ENCODE measurements at regions not wholly inside any gene's neighbourhood (a gene's known extent, or its start where the extent isn't known, plus 50 kb on each side); places are given as distances from the start of the nearest gene placed in this dataset.

DNA sequence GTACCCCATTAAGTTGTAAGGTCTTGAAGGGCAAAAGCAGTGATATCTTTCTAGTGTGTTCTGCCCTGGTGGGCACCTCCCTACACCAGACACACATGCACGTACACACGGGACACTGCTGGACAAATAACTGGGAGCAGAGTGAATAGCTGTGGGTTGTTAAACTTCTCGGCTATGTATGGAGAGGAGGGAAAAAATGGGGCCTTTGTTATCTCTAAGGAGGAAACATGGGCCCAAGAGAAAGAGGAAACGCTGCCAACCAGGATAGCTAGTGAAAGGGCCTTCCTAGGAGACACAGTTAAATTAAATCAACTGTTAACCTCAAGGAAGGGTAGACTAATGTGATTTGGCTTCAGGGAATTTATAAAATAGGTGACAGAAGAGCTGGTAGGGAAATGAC, 169.7 kb downstream of the MYLK4 start:
- Histone ChIP-seq H2AFZ (ENCODE audit: low read depth, low read length, poor library complexity, severe bottlenecking) (no peak overlapping the region), H4K20me1 (ENCODE audit: insufficient read depth) (no peaks in the 10 kb centered on the region), H3K9ac (ENCODE audit: low read length) (no peak overlapping the region), H3K27ac (ENCODE audit: low read depth, low read length) (no peak overlapping the region), H3K9me3 (ENCODE audit: control insufficient read depth in 1 of 2, insufficient read depth in 1 of 2, low read depth in 1 of 2, low read length in 2 of 2) (no peaks in the 10 kb centered on the region), H3K4me2 (ENCODE audit: low read length) (no peak overlapping the region), H3K4me1 (ENCODE audit: control insufficient read depth in 1 of 2, insufficient read depth in 2 of 2, low read length in 2 of 2) (peaks cover 0 to 15% of the 10 kb centered on the region in 2 experiments; a peak in 2 of 4 replicates), H3K9me2 (ENCODE audit: insufficient read depth) (no peaks in the 10 kb centered on the region), H3K36me3 (ENCODE audit: control insufficient read depth in 1 of 2, insufficient read depth in 2 of 2, low read length in 2 of 2) (no peaks in the 10 kb centered on the region), H3K4me3 (replicated peaks in 1 of 2; ENCODE audit: low read depth in 1 of 2, low read length in 2 of 2) (no peak overlapping the region), H3K79me2 (ENCODE audit: insufficient read depth, low read length) (no peaks in the 10 kb centered on the region), H3K27me3 (ENCODE audit: insufficient read depth, low read length) (no peaks in the 10 kb centered on the region)
- TF ChIP-seq POLR2AphosphoS5 (IDR thresholded peaks at IDR 0.05; ENCODE audit: low read depth, low read length) (no peak), TCF7L2 (IDR thresholded peaks at IDR 0.05; ENCODE audit: borderline replicate concordance, extremely low read depth, insufficient read depth, insufficient read length) (no peak), YY1 (IDR thresholded peaks at IDR 0.05; ENCODE audit: extremely low read depth, insufficient replicate concordance, low read depth, low read length) (no peak)
- TF ChIP-seq, protein P1, sequence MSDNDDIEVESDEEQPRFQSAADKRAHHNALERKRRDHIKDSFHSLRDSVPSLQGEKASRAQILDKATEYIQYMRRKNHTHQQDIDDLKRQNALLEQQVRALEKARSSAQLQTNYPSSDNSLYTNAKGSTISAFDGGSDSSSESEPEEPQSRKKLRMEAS (IDR thresholded peaks at IDR 0.05), result no peak
- TF ChIP-seq, protein P2, sequence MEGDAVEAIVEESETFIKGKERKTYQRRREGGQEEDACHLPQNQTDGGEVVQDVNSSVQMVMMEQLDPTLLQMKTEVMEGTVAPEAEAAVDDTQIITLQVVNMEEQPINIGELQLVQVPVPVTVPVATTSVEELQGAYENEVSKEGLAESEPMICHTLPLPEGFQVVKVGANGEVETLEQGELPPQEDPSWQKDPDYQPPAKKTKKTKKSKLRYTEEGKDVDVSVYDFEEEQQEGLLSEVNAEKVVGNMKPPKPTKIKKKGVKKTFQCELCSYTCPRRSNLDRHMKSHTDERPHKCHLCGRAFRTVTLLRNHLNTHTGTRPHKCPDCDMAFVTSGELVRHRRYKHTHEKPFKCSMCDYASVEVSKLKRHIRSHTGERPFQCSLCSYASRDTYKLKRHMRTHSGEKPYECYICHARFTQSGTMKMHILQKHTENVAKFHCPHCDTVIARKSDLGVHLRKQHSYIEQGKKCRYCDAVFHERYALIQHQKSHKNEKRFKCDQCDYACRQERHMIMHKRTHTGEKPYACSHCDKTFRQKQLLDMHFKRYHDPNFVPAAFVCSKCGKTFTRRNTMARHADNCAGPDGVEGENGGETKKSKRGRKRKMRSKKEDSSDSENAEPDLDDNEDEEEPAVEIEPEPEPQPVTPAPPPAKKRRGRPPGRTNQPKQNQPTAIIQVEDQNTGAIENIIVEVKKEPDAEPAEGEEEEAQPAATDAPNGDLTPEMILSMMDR (IDR thresholded peaks at IDR 0.05 in 2 of 3, conservative IDR thresholded peaks at IDR 0.05 in 1 of 3; ENCODE audit: borderline replicate concordance in 1 of 3, insufficient read depth in 1 of 3, low read depth in 2 of 3, low read length in 2 of 3), result no peak
- RAD21 ChIA-PET (ENCODE audit: low non-redundant PET in 1 of 2, low total read pairs in 2 of 2, uncharacterized antibody in 2 of 2, unreplicated experiment in 2 of 2), result no interaction called here
- CTCF ChIA-PET, result interaction anchor here (1.4 kb wide), 1 partner anchor 53 kb away, joined by 3 read pairs; no protein-coding TSS in a partner anchor
- no peak for ATAC-seq
- DNase-seq (ENCODE audit: low read depth, low spot score), result no peak
- POLR2A ChIA-PET, result no interaction called here
- intact Hi-C loops (cut with micrococcal nuclease), result no loop called here
- BruUV-seq (replicated peaks), result no TSS peak

Measured in HCT116 (cell line).